ENCODE measurements at regions not wholly inside any gene's neighbourhood (a gene's known extent, or its start where the extent isn't known, plus 50 kb on each side); places are given as distances from the start of the nearest gene placed in this dataset.
"Not testable (repeated sequence)": the region's sequence is repeated elsewhere in the genome, so short reads cannot be mapped to it uniquely, and the experiment has no call there.

DNA sequence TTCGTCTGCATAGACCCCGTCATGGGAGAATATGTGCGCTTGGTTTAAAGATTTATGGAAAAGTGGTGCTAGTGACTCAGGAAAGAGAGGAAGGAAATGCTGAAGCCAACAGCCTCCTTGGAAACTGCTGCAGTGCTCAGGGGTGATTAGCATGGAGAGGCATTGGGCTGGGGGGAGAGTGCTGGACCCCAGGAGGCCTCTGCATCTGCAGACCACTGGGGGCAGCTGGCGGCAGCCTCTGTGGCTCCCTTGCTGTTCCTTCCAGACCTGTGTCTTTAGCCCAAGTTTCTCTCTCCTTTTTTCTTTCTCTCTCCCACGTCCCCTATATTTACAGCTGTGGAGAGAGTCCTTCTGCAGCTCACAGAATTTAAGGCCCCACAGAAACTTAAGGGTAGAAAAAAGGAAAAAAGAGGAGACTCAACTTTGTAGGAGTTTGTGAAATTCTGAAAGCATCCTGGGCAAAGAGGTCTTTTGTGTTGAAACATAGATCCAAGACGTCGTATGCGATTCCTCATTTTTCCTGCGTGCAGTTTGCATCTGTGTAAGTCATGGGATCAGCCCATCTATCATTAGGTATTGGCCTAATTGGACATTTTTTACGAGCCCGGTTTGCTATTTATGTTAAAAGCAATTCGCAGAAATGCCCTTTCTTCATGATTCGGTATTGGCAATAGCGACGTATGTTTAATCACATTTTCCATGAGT, 116.2 kb upstream of the ZNF536 start:
- Mint-ChIP-seq H3K4me3 (peak overlapping the region; percentile 40), H3K36me3 (no peaks in the 10 kb centered on the region), H3K9me3 (no peaks in the 10 kb centered on the region), H3K27me3 (ENCODE audit: low read depth) (peaks cover 74% of the 10 kb centered on the region), H3K27ac (peak overlapping the region; percentile 74), H3K4me1 (peaks cover 30% of the 10 kb centered on the region)
- no peak for DNase-seq (ENCODE audit: low spot score in 2 of 2, unreplicated experiment in 2 of 2)
- TF ChIP-seq, protein P1, sequence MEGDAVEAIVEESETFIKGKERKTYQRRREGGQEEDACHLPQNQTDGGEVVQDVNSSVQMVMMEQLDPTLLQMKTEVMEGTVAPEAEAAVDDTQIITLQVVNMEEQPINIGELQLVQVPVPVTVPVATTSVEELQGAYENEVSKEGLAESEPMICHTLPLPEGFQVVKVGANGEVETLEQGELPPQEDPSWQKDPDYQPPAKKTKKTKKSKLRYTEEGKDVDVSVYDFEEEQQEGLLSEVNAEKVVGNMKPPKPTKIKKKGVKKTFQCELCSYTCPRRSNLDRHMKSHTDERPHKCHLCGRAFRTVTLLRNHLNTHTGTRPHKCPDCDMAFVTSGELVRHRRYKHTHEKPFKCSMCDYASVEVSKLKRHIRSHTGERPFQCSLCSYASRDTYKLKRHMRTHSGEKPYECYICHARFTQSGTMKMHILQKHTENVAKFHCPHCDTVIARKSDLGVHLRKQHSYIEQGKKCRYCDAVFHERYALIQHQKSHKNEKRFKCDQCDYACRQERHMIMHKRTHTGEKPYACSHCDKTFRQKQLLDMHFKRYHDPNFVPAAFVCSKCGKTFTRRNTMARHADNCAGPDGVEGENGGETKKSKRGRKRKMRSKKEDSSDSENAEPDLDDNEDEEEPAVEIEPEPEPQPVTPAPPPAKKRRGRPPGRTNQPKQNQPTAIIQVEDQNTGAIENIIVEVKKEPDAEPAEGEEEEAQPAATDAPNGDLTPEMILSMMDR (IDR thresholded peaks at IDR 0.05; ENCODE audit: unreplicated experiment): no peak

DNA sequence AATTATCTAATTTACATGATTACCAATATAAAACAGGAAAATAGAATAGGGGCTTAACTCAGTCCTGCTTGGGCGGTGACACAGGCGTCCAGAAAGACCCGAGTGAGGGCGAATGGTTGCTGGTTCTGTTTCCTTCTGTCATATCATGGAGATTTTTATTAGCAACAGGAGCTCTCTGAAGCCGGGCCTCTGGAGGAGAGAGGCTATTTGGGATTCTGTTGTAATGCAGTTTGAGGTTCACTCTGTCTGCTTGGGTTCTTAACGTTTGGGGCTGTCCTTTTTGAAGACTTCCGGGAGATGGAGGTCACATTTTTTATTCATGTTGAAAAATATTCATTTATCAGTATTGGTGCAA, 115.7 kb upstream of the ZNF536 start:
- Mint-ChIP-seq H3K27me3 (ENCODE audit: low read depth) (peaks cover 70% of the 10 kb centered on the region), H3K4me1 (peaks cover 30% of the 10 kb centered on the region), H3K27ac (peak overlapping the region; percentile 33), H3K4me3 (peak overlapping the region; percentile 40), H3K36me3 (no peaks in the 10 kb centered on the region), H3K9me3 (no peaks in the 10 kb centered on the region)
- no peak for DNase-seq (ENCODE audit: low spot score in 2 of 2, unreplicated experiment in 2 of 2)
- TF ChIP-seq, protein P1 (IDR thresholded peaks at IDR 0.05; ENCODE audit: unreplicated experiment): no peak

DNA sequence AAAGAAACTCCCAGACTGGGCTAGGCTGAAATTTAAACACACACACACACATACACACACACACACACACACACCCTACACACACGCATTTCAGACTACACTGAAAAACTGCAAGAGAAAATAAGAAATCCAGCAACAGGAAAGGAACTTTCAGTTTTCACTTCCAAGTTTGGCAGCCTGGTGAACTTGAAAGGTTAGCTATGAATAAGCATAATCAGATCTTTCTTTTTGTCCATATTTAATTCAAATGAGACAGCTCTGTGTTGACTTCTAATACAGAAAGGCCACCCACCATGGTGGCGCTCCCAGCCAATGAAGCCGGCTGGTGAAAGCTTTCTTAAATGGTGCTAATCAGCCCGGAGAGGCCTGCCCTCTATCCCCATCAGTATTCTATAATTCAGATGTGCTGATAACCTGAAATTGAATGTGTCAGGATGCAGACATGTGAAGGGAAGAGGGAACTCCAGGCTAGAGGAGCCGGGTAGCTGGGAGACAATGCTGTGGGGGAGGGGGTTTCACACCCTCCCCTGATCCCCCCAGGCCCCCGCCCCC, 108.3 kb upstream of the ZNF536 start:
- Mint-ChIP-seq H3K27me3 (ENCODE audit: low read depth) (peaks cover 64% of the 10 kb centered on the region), H3K4me3 (no peak overlapping the region), H3K9me3 (no peaks in the 10 kb centered on the region), H3K36me3 (no peaks in the 10 kb centered on the region), H3K4me1 (peaks cover 15% of the 10 kb centered on the region), H3K27ac (peak overlapping the region; percentile 4)
- DNase-seq (ENCODE audit: low spot score in 2 of 2, unreplicated experiment in 2 of 2): no peak
- TF ChIP-seq, protein P1 (IDR thresholded peaks at IDR 0.05; ENCODE audit: unreplicated experiment): no peak

DNA sequence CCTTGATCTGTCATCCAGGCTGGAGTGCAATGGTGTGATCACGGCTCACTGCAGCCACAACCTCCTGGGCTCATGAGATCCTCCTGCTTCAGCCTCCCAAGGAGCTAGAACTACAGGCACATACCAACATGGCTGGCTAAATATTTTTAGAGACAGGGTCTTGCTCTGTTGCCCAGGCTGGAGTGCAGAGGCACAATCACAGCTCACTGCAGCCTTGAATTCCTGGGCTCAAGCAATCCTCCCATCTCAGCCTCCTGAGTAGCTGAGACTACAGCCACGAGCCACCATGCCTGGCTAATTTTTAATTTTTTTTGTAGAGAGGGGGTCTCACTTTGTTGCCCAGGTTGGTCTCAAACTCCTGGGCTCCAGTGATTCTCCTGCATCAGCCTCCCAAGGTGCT, 106.3 kb upstream of the ZNF536 start:
- H3K27me3 Mint-ChIP-seq (ENCODE audit: low read depth): peaks cover 77% of the 10 kb centered on the region
- not testable (repeated sequence) for H3K4me3 Mint-ChIP-seq; DNase-seq (ENCODE audit: low spot score in 2 of 2, unreplicated experiment in 2 of 2); H3K36me3 Mint-ChIP-seq; H3K27ac Mint-ChIP-seq; H3K9me3 Mint-ChIP-seq
- H3K4me1 Mint-ChIP-seq: peaks cover 15% of the 10 kb centered on the region

DNA sequence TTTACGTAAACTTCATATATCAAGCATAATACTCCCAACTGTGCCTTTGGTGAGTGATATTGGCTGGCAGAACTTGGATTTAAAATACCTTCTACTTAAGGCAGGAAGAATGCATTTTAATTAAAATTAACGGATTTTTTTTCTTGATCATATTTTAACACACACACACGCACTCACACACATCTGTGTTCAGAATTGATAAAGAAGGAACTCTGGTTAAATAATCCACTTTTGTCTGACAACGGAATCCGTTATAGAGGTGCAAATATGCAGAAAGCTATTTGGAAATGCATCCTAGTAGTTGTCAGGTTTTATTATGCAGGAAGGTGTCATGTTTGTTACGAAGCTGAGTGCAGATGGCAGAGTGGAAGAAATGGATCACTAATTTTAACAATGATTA, 105.5 kb upstream of the ZNF536 start:
- H3K27me3 Mint-ChIP-seq (ENCODE audit: low read depth): peaks cover 76% of the 10 kb centered on the region
- TF ChIP-seq, protein P1 (IDR thresholded peaks at IDR 0.05; ENCODE audit: unreplicated experiment): no peak
- H3K4me3 Mint-ChIP-seq: no peak overlapping the region
- no peaks in the 10 kb centered on the region for H3K36me3 Mint-ChIP-seq
- peaks cover 15% of the 10 kb centered on the region for H3K4me1 Mint-ChIP-seq
- DNase-seq (ENCODE audit: low spot score in 2 of 2, unreplicated experiment in 2 of 2): no peak
- no peak overlapping the region for H3K27ac Mint-ChIP-seq
- no peaks in the 10 kb centered on the region for H3K9me3 Mint-ChIP-seq

DNA sequence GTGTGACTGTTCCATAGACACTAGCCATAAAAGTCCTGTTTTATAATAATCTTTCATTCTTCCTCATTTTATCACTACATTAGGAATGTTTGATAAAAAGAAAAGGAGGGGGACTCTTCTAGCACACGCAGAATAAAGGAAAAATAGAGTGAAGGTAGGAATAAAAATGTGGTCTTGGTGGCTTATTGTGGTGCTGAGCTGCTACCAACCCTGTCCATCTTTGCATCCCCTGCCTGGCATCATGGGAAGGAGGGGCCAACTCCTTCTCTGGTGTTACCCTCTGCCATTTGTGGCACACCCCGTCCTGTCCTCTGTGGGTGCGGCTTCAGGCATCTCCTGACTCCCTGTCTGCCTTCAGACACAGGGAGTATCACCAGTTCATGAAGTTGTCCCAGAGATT, 104.9 kb upstream of the ZNF536 start:
- H3K4me1 Mint-ChIP-seq: peaks cover 15% of the 10 kb centered on the region
- H3K27me3 Mint-ChIP-seq (ENCODE audit: low read depth): peaks cover 71% of the 10 kb centered on the region
- TF ChIP-seq, protein P1 (IDR thresholded peaks at IDR 0.05; ENCODE audit: unreplicated experiment): no peak
- H3K9me3 Mint-ChIP-seq: peaks cover 2% of the 10 kb centered on the region
- no peak for DNase-seq (ENCODE audit: low spot score in 2 of 2, unreplicated experiment in 2 of 2)
- H3K36me3 Mint-ChIP-seq: no peaks in the 10 kb centered on the region
- H3K27ac Mint-ChIP-seq: no peak overlapping the region
- H3K4me3 Mint-ChIP-seq: no peak overlapping the region

All from mesothelial cell of epicardium (in vitro differentiated cells).